Activated B cell treated with CpG ODN at 0.5 μM for 24 hours (primary cell): ENCODE measurements at regions not wholly inside any gene's neighbourhood (a gene's known extent, or its start where the extent isn't known, plus 50 kb on each side); places are given as distances from the start of the nearest gene placed in this dataset.

Experiments
- ATAC-seq: fragments of 200-7000 bp; cut with Tn5 transposase; one replicate; pipeline ENCODE4 v1.10.0; 2021; ENCODE audit warnings: low read depth, mild to moderate bottlenecking, moderate library complexity
- CTCF ChIA-PET: fragments of 350-600 bp; sonication (Branson Sonifier 250); formaldehyde crosslinking; loops from one replicate; lab custom pipeline; 2021; ENCODE audit warnings: antibody characterized with exemption; lab: Charles Lee
- POLR2A ChIA-PET: fragments of 350-600 bp; sonication (Branson Sonifier 250); formaldehyde crosslinking; loops from one replicate; lab custom pipeline; 2021; ENCODE audit warnings: antibody characterized with exemption; lab: Charles Lee
- DNase-seq: peaks from one replicate; pipeline ENCODE4 v3.0.0; 2022
- H3K27ac Mint-ChIP-seq: one replicate; pipeline ENCODE4 v1.8.0; 2020; ENCODE audit warnings: mixed read lengths
- H3K27me3 Mint-ChIP-seq: one replicate; pipeline ENCODE4 v1.8.0; 2021; ENCODE audit warnings: mixed read lengths
- H3K36me3 Mint-ChIP-seq: one replicate; pipeline ENCODE4 v1.8.0; 2021; ENCODE audit warnings: low read depth, mixed read lengths
- H3K4me1 Mint-ChIP-seq: one replicate; pipeline ENCODE4 v1.8.0; 2021; ENCODE audit warnings: mixed read lengths
- H3K4me3 Mint-ChIP-seq: one replicate; pipeline ENCODE4 v1.8.0; 2020; ENCODE audit warnings: mild to moderate bottlenecking, mixed read lengths
- H3K9me3 Mint-ChIP-seq: one replicate; pipeline ENCODE4 v1.8.0; 2020; ENCODE audit warnings: mixed read lengths
- intact Hi-C: fragments of 100-400 bp; cut with micrococcal nuclease; formaldehyde crosslinking; loops from one replicate; pipeline ENCODE4 v1.15.1; 2024
- TF ChIP-seq, protein P1 (sequence below): fragments of 200-600 bp; IDR thresholded peaks from one replicate; pipeline ENCODE4 v1.8.0; 2022; ENCODE audit warnings: antibody characterized with exemption, mild to moderate bottlenecking

GRCh38 chr16:74092336-74092735 lies 204.3 kb upstream of the PSMD7 start:
- no peaks in the 10 kb centered on the region for H3K27me3 Mint-ChIP-seq
- H3K36me3 Mint-ChIP-seq = no peaks in the 10 kb centered on the region
- CTCF ChIA-PET = interaction anchor here (0.7 kb wide), 1 partner anchor 14 kb away, joined by 3 read pairs; no protein-coding TSS in a partner anchor
- H3K27ac Mint-ChIP-seq = no peak overlapping the region
- no peak for DNase-seq
- intact Hi-C loops = no loop called here
- ATAC-seq = no peak
- peaks cover 7% of the 10 kb centered on the region for H3K4me1 Mint-ChIP-seq
- H3K9me3 Mint-ChIP-seq = no peaks in the 10 kb centered on the region
- TF ChIP-seq, protein P1, sequence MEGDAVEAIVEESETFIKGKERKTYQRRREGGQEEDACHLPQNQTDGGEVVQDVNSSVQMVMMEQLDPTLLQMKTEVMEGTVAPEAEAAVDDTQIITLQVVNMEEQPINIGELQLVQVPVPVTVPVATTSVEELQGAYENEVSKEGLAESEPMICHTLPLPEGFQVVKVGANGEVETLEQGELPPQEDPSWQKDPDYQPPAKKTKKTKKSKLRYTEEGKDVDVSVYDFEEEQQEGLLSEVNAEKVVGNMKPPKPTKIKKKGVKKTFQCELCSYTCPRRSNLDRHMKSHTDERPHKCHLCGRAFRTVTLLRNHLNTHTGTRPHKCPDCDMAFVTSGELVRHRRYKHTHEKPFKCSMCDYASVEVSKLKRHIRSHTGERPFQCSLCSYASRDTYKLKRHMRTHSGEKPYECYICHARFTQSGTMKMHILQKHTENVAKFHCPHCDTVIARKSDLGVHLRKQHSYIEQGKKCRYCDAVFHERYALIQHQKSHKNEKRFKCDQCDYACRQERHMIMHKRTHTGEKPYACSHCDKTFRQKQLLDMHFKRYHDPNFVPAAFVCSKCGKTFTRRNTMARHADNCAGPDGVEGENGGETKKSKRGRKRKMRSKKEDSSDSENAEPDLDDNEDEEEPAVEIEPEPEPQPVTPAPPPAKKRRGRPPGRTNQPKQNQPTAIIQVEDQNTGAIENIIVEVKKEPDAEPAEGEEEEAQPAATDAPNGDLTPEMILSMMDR = no peak
- H3K4me3 Mint-ChIP-seq = no peak overlapping the region
- POLR2A ChIA-PET = no interaction called here

DNA sequence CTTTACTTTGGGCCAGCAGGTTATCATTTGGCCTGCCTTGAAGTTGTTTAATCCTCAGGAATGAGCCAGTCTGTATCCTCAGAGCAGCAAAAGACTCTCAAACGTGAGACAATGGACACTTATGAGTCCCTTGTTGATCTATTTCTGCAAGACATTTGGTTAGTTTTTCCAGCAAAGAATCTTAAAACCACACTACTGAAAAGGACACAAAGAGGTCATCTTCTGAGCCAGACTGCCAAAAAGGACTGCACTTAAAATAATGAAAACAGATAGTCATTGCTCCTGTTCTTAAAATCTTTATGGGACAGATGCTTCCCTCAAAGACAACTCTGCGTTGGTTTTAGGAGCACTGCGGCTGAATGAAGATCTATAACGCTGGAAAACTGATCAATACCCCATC lies 205.7 kb upstream of the PSMD7 start:
- H3K4me3 Mint-ChIP-seq = no peak overlapping the region
- ChIA-PET CTCF (no interaction called here), POLR2A (no interaction called here)
- DNase-seq = no peak
- no peak overlapping the region for H3K27ac Mint-ChIP-seq
- intact Hi-C loops = no loop called here
- H3K9me3 Mint-ChIP-seq = no peaks in the 10 kb centered on the region
- ATAC-seq = no peak
- H3K4me1 Mint-ChIP-seq = peaks cover 7% of the 10 kb centered on the region
- H3K36me3 Mint-ChIP-seq = no peaks in the 10 kb centered on the region
- no peaks in the 10 kb centered on the region for H3K27me3 Mint-ChIP-seq
- TF ChIP-seq, protein P1 = no peak

GRCh38 chr16:74083541-74083940 lies 213.1 kb upstream of the PSMD7 start:
- Mint-ChIP-seq H3K36me3 (no peaks in the 10 kb centered on the region), H3K4me1 (no peaks in the 10 kb centered on the region), H3K9me3 (no peaks in the 10 kb centered on the region), H3K27me3 (no peaks in the 10 kb centered on the region), H3K4me3 (no peak overlapping the region), H3K27ac (no peak overlapping the region)
- intact Hi-C loops = no loop called here
- TF ChIP-seq, protein P1 = no peak
- POLR2A ChIA-PET = no interaction called here
- DNase-seq (no peak), ATAC-seq (no peak)
- CTCF ChIA-PET = no interaction called here

DNA sequence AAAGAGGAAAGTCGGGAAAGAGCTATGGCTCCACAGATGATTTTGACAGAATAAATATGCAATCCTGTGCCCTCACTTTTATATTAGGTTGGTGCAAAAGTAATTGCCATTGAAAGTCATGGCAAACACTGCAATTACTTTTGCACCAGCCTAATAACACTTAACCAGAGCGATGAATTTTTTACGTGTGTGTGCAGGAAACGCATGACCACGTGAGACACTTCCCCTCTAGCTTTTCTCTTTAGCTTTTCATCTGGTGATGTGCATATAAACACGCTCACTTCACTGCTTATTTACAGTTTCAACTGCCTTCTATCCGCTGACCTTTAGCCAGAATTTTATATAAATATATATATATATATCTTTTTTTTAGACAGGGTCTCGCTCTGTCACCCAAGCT lies 216.3 kb upstream of the PSMD7 start:
- CTCF ChIA-PET = no interaction called here

GRCh38 chr16:74079232-74079586 lies 217.4 kb upstream of the PSMD7 start:
- H3K9me3 Mint-ChIP-seq = peaks cover 12% of the 10 kb centered on the region
- ATAC-seq = no peak
- H3K4me3 Mint-ChIP-seq = no peak overlapping the region
- ChIA-PET CTCF (no interaction called here), POLR2A (no interaction called here)
- H3K36me3 Mint-ChIP-seq = no peaks in the 10 kb centered on the region
- H3K4me1 Mint-ChIP-seq = no peaks in the 10 kb centered on the region
- no peak for DNase-seq
- TF ChIP-seq, protein P1 = no peak
- H3K27ac Mint-ChIP-seq = no peak overlapping the region
- H3K27me3 Mint-ChIP-seq = no peaks in the 10 kb centered on the region
- intact Hi-C loops = no loop called here

More for the DNA sequence above, 216.3 kb upstream of the PSMD7 start:
- Mint-ChIP-seq H3K27me3 (no peaks in the 10 kb centered on the region), H3K9me3 (peaks cover 9% of the 10 kb centered on the region), H3K4me1 (no peaks in the 10 kb centered on the region), H3K36me3 (no peaks in the 10 kb centered on the region), H3K27ac (no peak overlapping the region), H3K4me3 (no peak overlapping the region)
- DNase-seq (no peak), ATAC-seq (no peak)
- intact Hi-C loops = no loop called here
- POLR2A ChIA-PET = no interaction called here
- TF ChIP-seq, protein P1 = no peak
